ENCODE measurements at regions not wholly inside any gene's neighbourhood (a gene's known extent, or its start where the extent isn't known, plus 50 kb on each side); places are given as distances from the start of the nearest gene placed in this dataset.

DNA sequence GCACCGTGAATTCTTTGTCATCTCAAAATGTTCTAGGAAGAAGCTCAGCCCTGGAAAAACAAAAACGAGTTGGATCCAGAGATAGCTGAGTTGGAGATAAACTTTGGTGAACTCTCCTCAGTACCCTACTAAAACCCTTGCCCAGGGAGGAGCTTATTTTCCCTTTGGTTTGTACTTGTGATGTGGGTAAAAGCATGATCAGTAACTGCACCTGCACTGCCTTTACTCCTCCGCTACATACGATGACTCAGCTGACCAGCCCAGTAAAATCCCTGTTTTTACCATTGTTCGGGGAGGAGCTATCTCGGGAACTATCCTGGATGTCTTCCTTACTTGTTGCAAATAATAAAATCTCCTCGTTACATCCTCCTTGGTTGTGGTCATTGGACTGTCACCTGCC, 359.3 kb downstream of the SH2D4B start:
- TF ChIP-seq, protein P1, sequence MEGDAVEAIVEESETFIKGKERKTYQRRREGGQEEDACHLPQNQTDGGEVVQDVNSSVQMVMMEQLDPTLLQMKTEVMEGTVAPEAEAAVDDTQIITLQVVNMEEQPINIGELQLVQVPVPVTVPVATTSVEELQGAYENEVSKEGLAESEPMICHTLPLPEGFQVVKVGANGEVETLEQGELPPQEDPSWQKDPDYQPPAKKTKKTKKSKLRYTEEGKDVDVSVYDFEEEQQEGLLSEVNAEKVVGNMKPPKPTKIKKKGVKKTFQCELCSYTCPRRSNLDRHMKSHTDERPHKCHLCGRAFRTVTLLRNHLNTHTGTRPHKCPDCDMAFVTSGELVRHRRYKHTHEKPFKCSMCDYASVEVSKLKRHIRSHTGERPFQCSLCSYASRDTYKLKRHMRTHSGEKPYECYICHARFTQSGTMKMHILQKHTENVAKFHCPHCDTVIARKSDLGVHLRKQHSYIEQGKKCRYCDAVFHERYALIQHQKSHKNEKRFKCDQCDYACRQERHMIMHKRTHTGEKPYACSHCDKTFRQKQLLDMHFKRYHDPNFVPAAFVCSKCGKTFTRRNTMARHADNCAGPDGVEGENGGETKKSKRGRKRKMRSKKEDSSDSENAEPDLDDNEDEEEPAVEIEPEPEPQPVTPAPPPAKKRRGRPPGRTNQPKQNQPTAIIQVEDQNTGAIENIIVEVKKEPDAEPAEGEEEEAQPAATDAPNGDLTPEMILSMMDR (IDR thresholded peaks at IDR 0.05): no peak
- TF ChIP-seq POLR2A (IDR thresholded peaks at IDR 0.05) (no peak), EP300 (IDR thresholded peaks at IDR 0.05) (no peak)

Measured in stomach (tissue), 4 donors.